K562 (cell line): ENCODE measurements at regions not wholly inside any gene's neighbourhood (a gene's known extent, or its start where the extent isn't known, plus 50 kb on each side); places are given as distances from the start of the nearest gene placed in this dataset.

Source experiments
- ATAC-seq: fragments of 200-7000 bp; cut with Tn5 transposase; 3 replicates; pipeline ENCODE4 v1.9.1; 2020; ENCODE audit warnings: moderate library complexity
- BruUV-seq: library from RNA; stranded (reverse); fragments of 400-500 nt; replicated peaks from 2 replicates; lab custom pipeline; 2021; lab: Mats Ljungman, UMichigan
- CTCF ChIA-PET: fragments of 300-600 bp; formaldehyde crosslinking; extraction: SDS; loops from one replicate; lab custom pipeline; 2021; ENCODE audit warnings: low intra/inter-chr PET ratio; lab: Yijun Ruan, JAX
- POLR2A ChIA-PET: fragments of 300-600, 350-650 bp; sonication (Branson Sonifier 250); formaldehyde crosslinking; extraction: SDS; loops from one replicate; lab custom pipeline; 2021; ENCODE audit warnings: antibody characterized with exemption, inconsistent platforms; lab: Yijun Ruan, JAX
- DNase-seq, 4 experiments: peaks; one replicate each; pipeline versions ENCODE4 v3.0.0 to v3.0.0-alpha.2; 2011 to 2018; ENCODE audit warnings: low spot score in 3 of 4, mixed read lengths in 3 of 4; ENCODE audit errors: extremely low read depth in 1 of 4
- FAIRE-seq: peaks from 2 replicates; lab custom pipeline; 2011; peaks lifted over from hg19 to GRCh38; lab: Jason Lieb, UNC
- H2AFZ ChIP-seq: 2 replicates; pipeline ENCODE4 v1.6.0; 2011; ENCODE audit warnings: low read depth, low read length, control low read depth, inconsistent platforms
- H3K27ac ChIP-seq: fragments of 200-600 bp; 3 replicates; pipeline ENCODE4 v1.8.0; 2011; ENCODE audit warnings: low read depth, mild to moderate bottlenecking, control low read depth, inconsistent platforms, low read length, moderate library complexity, mixed read lengths; ENCODE audit errors: extremely low read depth
- H3K27me3 ChIP-seq, 2 experiments: fragments of 300-600 bp in 1 of 2; 2 replicates in 1 of 2; 3 replicates in 1 of 2; pipeline versions ENCODE4 v1.6.0 to v1.8.0; 2011; ENCODE audit warnings: inconsistent platforms in 2 of 2, low read length in 2 of 2, mild to moderate bottlenecking in 1 of 2, mixed read lengths in 1 of 2, moderate library complexity in 1 of 2; ENCODE audit not compliant: control insufficient read depth in 2 of 2, insufficient read depth in 2 of 2
- H3K36me3 ChIP-seq: fragments of 300-600 bp; 3 replicates; pipeline ENCODE4 v1.8.0; 2011; ENCODE audit warnings: mild to moderate bottlenecking, low read length, inconsistent platforms; ENCODE audit not compliant: control insufficient read depth, insufficient read depth
- H3K4me1 ChIP-seq, 2 experiments: fragments of 200-600 bp in 1 of 2; replicated peaks in 1 of 2; 2 replicates in 1 of 2; 3 replicates in 1 of 2; pipeline versions ENCODE4 v1.5.1 to v1.8.0; 2011; ENCODE audit warnings: inconsistent platforms in 2 of 2, low read length in 2 of 2, mild to moderate bottlenecking in 1 of 2, mixed read lengths in 1 of 2, moderate library complexity in 1 of 2; ENCODE audit not compliant: control insufficient read depth in 2 of 2, insufficient read depth in 2 of 2
- H3K4me2 ChIP-seq: 2 replicates; pipeline ENCODE4 v1.6.1; 2011; ENCODE audit warnings: low read length, control low read depth, inconsistent platforms, mixed read lengths; ENCODE audit not compliant: insufficient read depth
- H3K4me3 ChIP-seq: fragments of 200-600 bp; sonication (generic), shearing (Covaris generic); 2 replicates; pipeline ENCODE4 v1.5.1; 2016; ENCODE audit warnings: control low read depth, inconsistent platforms
- H3K79me2 ChIP-seq: fragments of 200-600 bp; 3 replicates; pipeline ENCODE4 v1.8.0; 2011; ENCODE audit warnings: low read length, inconsistent platforms; ENCODE audit not compliant: control insufficient read depth, insufficient read depth
- H3K9ac ChIP-seq, 2 experiments: 2 replicates each; pipeline versions ENCODE4 v1.6.0 to v1.6.1; 2011; ENCODE audit warnings: low read depth in 2 of 2, low read length in 2 of 2, control low read depth in 1 of 2, inconsistent platforms in 1 of 2, mild to moderate bottlenecking in 1 of 2, mixed read lengths in 1 of 2; ENCODE audit not compliant: insufficient read depth in 1 of 2
- H3K9me1 ChIP-seq: one replicate; pipeline ENCODE4 v1.6.0; 2011; ENCODE audit warnings: inconsistent platforms, mild to moderate bottlenecking, low read length, moderate library complexity; ENCODE audit not compliant: control insufficient read depth, insufficient read depth
- H3K9me3 ChIP-seq: replicated peaks from 2 replicates; pipeline ENCODE4 v1.5.1; 2011; ENCODE audit warnings: low read depth, low read length, inconsistent platforms; ENCODE audit not compliant: control insufficient read depth, insufficient read depth
- H4K20me1 ChIP-seq: replicated peaks from 2 replicates; pipeline ENCODE4 v1.6.1; 2011; ENCODE audit warnings: low read length, inconsistent platforms, mixed read lengths; ENCODE audit not compliant: control insufficient read depth, insufficient read depth
- CBFA2T2 ChIP-seq: fragments of 450-650 bp; conservative IDR thresholded peaks from 2 replicates; pipeline ENCODE4 v1.6.1; 2017; ENCODE audit warnings: mild to moderate bottlenecking
- CLOCK ChIP-seq: fragments of 250-450 bp; sonication (Bioruptor Pico); IDR thresholded peaks from 2 replicates; pipeline ENCODE4 v1.4.0; 2020; ENCODE audit warnings: mild to moderate bottlenecking, moderate library complexity, borderline replicate concordance
- GABPA ChIP-seq: fragments of 200-800 bp; sonication (Bioruptor generic); conservative IDR thresholded peaks from 2 replicates; pipeline ENCODE4 v1.6.1; 2016; ENCODE audit warnings: low read depth, missing genetic modification characterization, missing compliant biosample characterization
- HDGF ChIP-seq: fragments of 450-650 bp; IDR thresholded peaks from 2 replicates; pipeline ENCODE4 v1.6.1; 2016
- HMGN3 ChIP-seq: IDR thresholded peaks from 2 replicates; pipeline ENCODE4 v1.6.1; 2011; ENCODE audit warnings: borderline replicate concordance, low read depth, mild to moderate bottlenecking, mixed read lengths, low read length; ENCODE audit not compliant: insufficient read length; ENCODE audit errors: extremely low read depth
- KDM1A ChIP-seq, 2 experiments: fragments of 450-650 bp; IDR thresholded peaks; 2 replicates each; pipeline ENCODE4 v1.6.1; 2016; ENCODE audit warnings: mild to moderate bottlenecking in 2 of 2
- KDM2B ChIP-seq: fragments of 250-450 bp; sonication (Bioruptor Pico); IDR thresholded peaks from 2 replicates; pipeline ENCODE4 v1.8.0; 2021; ENCODE audit warnings: mild to moderate bottlenecking, moderate library complexity
- MAZ ChIP-seq, 2 experiments: fragments of 450-650 bp in 1 of 2; sonication (generic) in 1 of 2; formaldehyde crosslinking; IDR thresholded peaks in 1 of 2; conservative IDR thresholded peaks in 1 of 2; 2 replicates each; pipeline versions ENCODE4 v1.4.0 to v1.5.0; 2020; ENCODE audit warnings: mild to moderate bottlenecking in 1 of 2, missing genetic modification reagents in 1 of 2
- MXI1 ChIP-seq: IDR thresholded peaks from 2 replicates; pipeline ENCODE4 v1.6.1; 2011; ENCODE audit warnings: low read depth, mild to moderate bottlenecking, improper control_type of control experiment, low read length
- NFYB ChIP-seq: IDR thresholded peaks from 2 replicates; pipeline ENCODE4 v1.6.1; 2011; ENCODE audit warnings: mild to moderate bottlenecking, moderate library complexity; ENCODE audit not compliant: insufficient read length; ENCODE audit errors: extremely low read depth
- PHF20 ChIP-seq: fragments of 450-650 bp; IDR thresholded peaks from 2 replicates; pipeline ENCODE4 v1.6.1; 2018; ENCODE audit not compliant: partially characterized antibody
- RBM17 ChIP-seq: fragments of 200-400 bp; formaldehyde crosslinking; IDR thresholded peaks from 2 replicates; pipeline ENCODE4 v1.6.1; 2017; ENCODE audit warnings: low read depth, mild to moderate bottlenecking, low read length, borderline replicate concordance
- TBP ChIP-seq: optimal IDR thresholded peaks from 2 replicates; pipeline ENCODE3; 2011; ENCODE audit warnings: low read depth, low read length, improper control_type of control experiment
- VEZF1 ChIP-seq: fragments of 200-800 bp; sonication (Bioruptor generic); IDR thresholded peaks from 2 replicates; pipeline ENCODE4 v1.6.1; 2017; ENCODE audit warnings: missing genetic modification characterization, missing compliant biosample characterization
- ZNF140 ChIP-seq: fragments of 250-450 bp; sonication (Bioruptor Pico); IDR thresholded peaks from 2 replicates; pipeline ENCODE4 v1.8.0; 2021; ENCODE audit warnings: moderate library complexity, mild to moderate bottlenecking, inconsistent platforms
- WGBS: fragments of 100-300 bp; shearing (Covaris generic); methylation state at CpG from one replicate; pipeline ENCODE4 v1.1.6; 2016; ENCODE audit warnings: low coverage, mixed read lengths; ENCODE audit not compliant: insufficient coverage; ENCODE audit errors: missing lambda C conversion rate; 5-methylcytosine and 5-hydroxymethylcytosine counted together
- in situ Hi-C: fragments of 300-500 bp; cut with MboI; formaldehyde crosslinking; loops from 4 replicates; pipeline ENCODE4 v1.15.0; 2018; ENCODE audit warnings: inconsistent platforms, mixed read lengths
- intact Hi-C: fragments of 100-400 bp; cut with micrococcal nuclease; formaldehyde crosslinking; loops from 2 replicates; pipeline ENCODE4 v1.14.2; 2022

GRCh38 chr18:29962579-29962978 lies 1080.0 kb downstream of the DSC3 start:
- whole genome bisulfite sequencing = 0% methylated on average over 3 of the region's 3 CpGs
- intact Hi-C loops = no loop called here
- H3K27ac ChIP-seq = no peak overlapping the region
- FAIRE-seq (no peak), ATAC-seq (no peak), DNase-seq (no peak)
- no peaks in the 10 kb centered on the region for H3K9me3 ChIP-seq
- BruUV-seq = no TSS peak
- no peaks in the 10 kb centered on the region for H3K9me1 ChIP-seq
- no peaks in the 10 kb centered on the region for H3K27me3 ChIP-seq
- CTCF ChIA-PET = no interaction called here
- H3K4me2 ChIP-seq = no peak overlapping the region
- no peaks in the 10 kb centered on the region for H3K79me2 ChIP-seq
- no peaks in the 10 kb centered on the region for H4K20me1 ChIP-seq
- no peak overlapping the region for H3K9ac ChIP-seq
- no peak overlapping the region for H3K4me3 ChIP-seq
- no peak for TF ChIP-seq KDM2B (CRISPR knock-in tag)
- TF ChIP-seq RBM17 = no peak
- TF ChIP-seq HMGN3 = no peak
- no peak for TF ChIP-seq HDGF
- TF ChIP-seq VEZF1 (CRISPR knock-in tag) = no peak
- TF ChIP-seq, all 486 proteins: peak for 0
- Histone ChIP-seq H3K4me1 (no peaks in the 10 kb centered on the region), H3K36me3 (no peaks in the 10 kb centered on the region), H2AFZ (no peak overlapping the region)
- in situ Hi-C loops = no loop called here
- POLR2A ChIA-PET = no interaction called here

DNA sequence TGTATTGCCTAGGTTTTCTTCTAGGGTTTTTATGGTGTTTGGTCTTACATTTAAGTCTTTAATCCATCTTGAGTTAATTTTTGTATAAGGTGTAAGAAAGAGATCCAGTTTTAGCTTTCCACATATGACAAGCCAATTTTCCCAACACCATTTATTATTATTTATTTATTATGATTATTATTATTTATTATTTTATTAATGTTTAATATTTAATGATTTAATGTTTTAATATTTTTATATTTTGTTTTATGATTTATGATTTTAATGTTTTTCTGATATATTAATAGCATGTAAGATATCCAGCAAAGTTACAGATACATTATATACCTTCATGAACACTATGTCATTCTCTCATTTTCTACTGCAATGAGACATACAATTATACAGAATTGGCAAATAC lies 1082.0 kb downstream of the DSC3 start:
- Histone ChIP-seq H3K4me2 (no peak overlapping the region), H3K27me3 (no peaks in the 10 kb centered on the region), H3K79me2 (no peaks in the 10 kb centered on the region), H3K9ac (no peak overlapping the region), H3K9me3 (no peaks in the 10 kb centered on the region), H2AFZ (no peak overlapping the region), H4K20me1 (no peaks in the 10 kb centered on the region), H3K4me1 (no peaks in the 10 kb centered on the region), H3K9me1 (no peaks in the 10 kb centered on the region), H3K36me3 (no peaks in the 10 kb centered on the region), H3K4me3 (no peak overlapping the region), H3K27ac (no peak overlapping the region)
- ATAC-seq = no peak
- intact Hi-C loops (no loop called here), in situ Hi-C loops (no loop called here)
- ChIA-PET CTCF (no interaction called here), POLR2A (no interaction called here)
- BruUV-seq = no TSS peak
- DNase-seq = no peak
- no peak for FAIRE-seq
- TF ChIP-seq PHF20 (no peak), MAZ (CRISPR knock-in tag; conservative IDR thresholded peaks at IDR 0.05 in 1 of 2, IDR thresholded peaks at IDR 0.05 in 1 of 2) (no peak), ZNF140 (CRISPR knock-in tag) (no peak), CLOCK (no peak), TBP (no peak), MXI1 (no peak), GABPA (tag) (no peak), NFYB (no peak), CBFA2T2 (no peak), KDM1A (IDR thresholded peaks at IDR 0.05) (no peak)
